ENCODE measurements at regions not wholly inside any gene's neighbourhood (a gene's known extent, or its start where the extent isn't known, plus 50 kb on each side); places are given as distances from the start of the nearest gene placed in this dataset.

DNA sequence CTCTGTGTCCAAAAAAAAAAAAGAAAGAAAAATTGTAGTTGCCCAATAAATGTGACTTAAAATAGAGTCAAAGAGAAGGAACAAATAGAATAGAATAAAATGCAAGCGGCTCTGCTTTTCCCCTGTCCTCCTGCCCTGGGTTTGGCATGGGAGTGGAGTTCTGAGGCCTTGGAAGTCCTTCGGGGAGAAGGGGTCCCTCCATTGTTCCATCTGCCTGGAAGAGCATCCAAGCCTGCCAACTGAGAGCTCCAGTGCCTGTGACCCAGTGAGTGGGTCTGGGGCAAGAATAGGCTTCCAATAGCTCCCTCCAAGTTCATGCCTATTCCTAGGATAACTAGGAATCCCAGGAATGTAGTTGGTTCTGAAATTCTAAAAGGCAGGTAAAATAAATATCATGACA, 321.4 kb downstream of the MYCN start:
- no peak for FAIRE-seq
- DNase-seq (ENCODE audit: low spot score) = no peak

DNA sequence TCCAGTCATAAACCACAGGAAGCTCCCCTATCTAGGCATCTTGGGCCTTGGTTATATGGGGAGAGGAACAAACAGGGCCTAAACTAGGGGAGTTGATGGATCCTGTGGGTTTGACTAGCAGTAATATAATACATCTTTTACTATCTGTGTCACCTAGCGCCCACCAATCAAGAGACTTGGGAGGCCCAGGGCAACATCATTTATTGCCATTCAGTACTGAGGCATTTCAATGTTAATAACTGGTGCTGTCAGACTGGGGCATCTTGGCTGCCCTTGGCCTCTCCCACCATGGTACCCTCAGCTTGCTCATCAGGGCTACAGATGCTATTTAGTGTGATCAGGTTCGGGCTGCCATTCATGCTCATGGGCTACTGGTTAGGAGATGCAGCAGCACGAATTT, 320.7 kb downstream of the MYCN start:
- DNase-seq (ENCODE audit: low spot score) = no peak
- no peak for FAIRE-seq

DNA sequence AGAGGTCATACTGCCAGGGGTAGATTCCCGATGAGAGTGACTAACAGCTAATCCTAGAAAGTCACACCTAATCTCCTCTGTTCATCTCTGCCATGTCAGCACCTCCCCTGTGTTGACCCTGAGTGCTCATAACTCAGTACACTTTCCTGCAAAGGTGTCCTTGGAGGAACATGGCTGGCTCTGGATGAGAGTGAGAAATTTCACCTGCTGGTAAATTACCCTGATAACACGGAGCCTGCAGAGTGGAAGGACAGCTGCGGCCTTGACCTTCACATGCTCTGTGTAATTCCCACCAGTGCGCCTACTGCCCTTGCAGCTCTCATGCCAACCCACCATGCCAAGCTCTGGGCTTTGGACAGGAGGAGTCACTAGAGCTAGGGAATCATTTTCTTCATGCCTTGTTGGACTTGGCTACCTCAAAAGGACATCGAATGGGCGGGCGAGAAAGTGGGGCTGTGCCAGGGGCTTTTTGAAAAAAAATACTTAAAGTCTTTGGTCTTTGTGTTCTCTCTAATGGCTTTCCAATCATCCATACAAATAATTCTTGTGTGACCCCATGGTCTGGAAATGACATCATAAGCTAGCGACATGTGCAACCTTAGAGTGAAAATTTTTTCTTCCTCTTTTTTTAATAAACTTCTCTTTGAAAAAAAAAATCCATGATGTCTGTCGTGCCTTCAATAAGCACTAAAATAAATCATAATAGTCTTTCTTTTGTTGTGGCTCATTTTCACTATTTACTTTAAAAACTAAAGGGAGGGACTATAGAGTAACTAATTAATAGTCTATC, 319.9 kb downstream of the MYCN start:
- FAIRE-seq (no peak), DNase-seq (ENCODE audit: low spot score) (no peak)

DNA sequence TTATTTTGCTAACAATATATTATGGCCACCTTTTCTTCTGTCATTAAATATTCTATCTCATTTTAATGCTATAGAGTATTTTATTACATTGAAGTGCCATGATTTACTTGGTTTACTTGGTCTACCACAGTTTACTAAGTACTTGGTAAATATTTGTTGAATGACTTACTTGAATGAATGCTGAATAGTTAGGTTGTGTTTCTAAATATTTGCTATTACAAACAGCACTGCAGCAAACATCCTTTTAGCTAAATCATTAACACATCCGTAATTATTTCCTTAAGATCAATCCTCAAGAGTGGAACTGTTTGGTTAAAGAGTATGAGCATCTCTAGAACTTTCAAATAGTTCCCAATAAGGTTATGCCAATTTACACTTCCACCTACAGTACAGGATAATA, 318.7 kb downstream of the MYCN start:
- no peak for FAIRE-seq

DNA sequence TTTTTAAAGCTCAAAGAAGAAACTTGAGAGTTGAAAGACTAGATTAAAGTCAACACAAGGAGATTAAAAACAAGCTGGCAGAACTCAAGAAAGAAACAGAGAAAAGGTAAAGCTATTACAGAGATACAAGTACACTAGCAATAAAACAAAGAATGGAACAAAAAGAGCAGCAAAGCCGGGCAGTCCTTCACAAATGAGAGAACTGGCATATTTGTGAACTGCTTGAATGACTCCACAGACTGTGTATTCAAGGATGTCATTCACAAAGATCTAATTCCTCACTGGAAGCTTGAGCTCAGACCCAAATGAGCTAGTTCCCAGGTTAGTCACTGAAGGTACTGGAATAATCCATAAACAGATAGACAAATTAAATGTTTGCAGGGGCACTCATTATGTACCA, 318.0 kb downstream of the MYCN start:
- no peak for DNase-seq (ENCODE audit: low spot score)
- no peak for FAIRE-seq

More for the DNA sequence above, 318.7 kb downstream of the MYCN start:
- no peak for DNase-seq (ENCODE audit: low spot score)

DNA sequence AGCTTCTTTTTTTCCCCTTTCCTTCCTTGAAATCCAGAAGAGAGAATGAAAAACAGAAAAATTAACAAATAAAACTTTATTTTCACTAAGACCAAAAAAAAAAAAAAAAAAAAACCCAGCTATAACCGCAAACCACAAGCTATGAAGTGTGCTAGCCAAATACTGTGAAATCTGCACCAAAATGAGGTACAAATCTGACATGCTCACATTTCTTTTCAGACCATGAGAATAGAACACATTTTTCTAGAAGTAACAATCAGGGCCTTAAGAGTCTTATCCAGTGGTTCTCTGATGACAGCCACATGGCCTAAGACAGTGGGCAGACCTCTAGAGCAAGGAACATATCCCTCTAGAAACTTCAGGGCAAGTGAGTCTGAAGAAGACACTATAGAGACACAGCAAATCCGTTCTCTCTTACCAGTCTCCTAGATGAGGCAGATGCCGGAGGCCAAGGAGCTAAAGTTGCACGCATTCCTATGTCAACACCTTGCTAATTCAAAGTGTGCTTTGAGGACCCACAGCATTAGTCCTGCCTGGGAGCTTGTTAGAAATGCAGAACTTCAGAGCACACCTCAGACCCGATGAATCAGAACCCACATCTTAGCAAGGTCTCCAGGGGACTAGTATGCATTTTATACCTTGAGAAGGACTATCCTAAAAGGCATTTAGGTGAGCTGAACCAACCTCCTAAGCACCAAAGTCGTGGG, 317.1 kb downstream of the MYCN start:
- DNase-seq (ENCODE audit: low spot score) (peak; percentile 49), FAIRE-seq (no peak)

DNA sequence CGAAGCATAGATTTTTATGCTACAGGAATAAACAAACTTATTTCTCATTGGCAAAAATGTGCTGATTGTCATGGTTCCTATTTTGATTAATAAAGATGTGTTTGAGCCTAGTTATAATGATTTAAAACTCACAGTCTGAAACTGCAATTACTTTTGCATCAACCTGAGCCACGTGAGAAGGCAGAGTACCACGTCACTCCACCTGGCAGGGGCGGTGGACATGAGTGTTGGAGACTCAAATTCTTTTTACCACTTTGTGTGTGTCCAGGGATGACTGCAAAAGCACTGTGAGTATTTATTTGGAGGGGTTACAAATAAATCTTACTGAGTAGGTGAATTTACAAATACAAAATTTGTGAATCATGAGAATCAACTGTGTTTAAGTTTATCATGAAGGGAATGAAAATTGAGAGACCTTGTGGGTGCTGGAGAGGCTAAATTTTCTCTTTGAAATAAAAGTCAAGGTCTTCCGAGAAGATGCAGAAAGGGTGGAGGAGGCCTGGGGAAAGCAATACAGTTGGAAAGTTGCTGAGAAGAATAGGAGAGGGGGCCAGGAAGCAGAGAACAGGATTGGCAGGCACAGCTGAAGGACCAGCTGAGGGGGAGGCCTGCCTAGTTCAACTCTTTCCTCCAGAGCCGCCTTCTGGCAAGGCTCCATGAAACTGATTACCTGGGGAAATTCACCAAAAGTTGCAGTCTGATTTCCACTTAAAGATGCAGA, 316.4 kb downstream of the MYCN start:
- no peak for FAIRE-seq
- peak; percentile 65 for DNase-seq (ENCODE audit: low spot score)

DNA sequence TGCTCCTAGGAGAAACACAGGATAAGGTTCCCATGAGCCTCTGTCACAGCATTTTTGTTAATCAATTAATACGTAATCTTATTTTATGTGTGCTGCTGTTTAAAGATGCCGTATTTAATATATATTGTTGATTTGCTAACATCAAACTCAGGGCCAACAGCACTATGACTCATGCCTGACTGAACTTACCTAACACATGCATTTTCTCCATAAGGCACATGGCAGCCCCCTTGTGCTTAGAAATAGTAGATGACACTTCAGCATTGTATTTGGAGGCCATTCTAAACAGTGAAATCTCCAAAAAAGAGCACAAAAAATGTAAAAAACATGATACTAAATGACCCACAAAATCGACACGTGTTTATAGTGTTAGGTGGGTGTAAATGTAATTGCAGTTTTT, 314.8 kb downstream of the MYCN start:
- FAIRE-seq = no peak
- DNase-seq (ENCODE audit: low spot score) = no peak

DNA sequence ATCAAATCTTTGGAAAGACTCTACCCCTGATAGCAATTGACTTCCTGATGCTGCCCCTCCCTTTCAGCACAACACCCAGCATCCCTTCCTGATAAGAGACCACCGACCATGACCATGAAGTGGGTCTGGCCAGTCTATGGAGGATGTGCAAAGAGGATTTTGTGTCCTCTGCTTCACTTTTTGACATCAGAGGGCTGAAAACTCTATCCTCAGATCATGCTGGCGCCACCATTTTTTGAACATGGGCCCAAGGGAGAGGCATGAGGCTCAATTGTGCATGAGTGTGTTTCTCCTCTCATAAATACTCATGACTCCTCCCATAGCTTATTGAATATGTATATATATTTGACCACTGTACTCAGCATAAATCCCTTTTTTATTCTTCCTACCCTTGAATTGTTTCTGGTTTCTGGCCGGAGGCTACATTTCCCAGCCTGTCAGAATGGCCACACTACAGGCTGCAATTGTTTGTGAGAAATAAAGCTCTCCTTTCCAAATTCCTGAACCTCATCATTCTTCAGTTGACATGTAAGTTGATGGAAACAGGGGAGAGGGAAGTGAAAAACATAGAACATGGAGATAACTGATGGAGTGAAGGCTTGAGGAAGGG, 314.1 kb downstream of the MYCN start:
- FAIRE-seq (no peak), DNase-seq (ENCODE audit: low spot score) (no peak)

DNA sequence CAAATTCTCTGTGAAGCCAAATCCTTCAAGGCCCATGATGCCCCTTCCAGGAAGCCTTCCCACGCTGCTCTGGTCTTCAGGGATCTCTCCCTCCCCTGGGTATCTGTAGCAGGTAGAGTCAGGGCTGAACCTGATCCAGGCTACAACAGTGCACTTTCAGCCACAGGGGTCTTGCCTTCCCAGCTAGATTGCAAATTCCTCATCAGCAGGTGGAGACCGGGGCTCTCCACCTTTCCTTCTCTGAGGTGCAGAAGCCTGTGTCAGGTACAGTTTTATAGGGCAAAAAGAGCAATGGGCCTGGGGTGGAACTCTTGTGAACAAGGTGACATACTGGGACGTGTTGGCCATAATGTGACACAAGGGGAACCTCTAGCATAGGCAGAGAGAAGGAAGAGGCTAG, 312.9 kb downstream of the MYCN start:
- FAIRE-seq (no peak), DNase-seq (ENCODE audit: low spot score) (no peak)

DNA sequence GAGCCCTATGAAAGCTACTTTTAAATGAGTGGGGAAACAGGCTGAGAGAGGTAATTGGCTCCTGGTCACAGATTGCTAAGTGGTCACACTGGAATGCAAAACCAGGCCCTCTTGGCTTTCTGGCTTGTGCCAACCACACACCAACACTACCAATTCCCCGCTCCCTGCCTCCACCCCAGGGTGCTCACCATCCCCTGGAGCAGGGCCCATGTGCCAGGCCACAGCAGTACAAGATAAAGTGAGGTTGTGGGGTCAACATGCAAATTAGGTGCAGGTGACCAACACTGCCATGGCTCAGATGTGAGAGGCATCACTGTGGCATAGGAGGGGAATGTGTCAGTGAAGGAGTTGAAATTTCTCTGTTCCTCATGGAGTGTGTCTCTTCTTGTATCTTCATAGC, 312.5 kb downstream of the MYCN start:
- FAIRE-seq (peak; percentile 63), DNase-seq (ENCODE audit: low spot score) (no peak)

DNA sequence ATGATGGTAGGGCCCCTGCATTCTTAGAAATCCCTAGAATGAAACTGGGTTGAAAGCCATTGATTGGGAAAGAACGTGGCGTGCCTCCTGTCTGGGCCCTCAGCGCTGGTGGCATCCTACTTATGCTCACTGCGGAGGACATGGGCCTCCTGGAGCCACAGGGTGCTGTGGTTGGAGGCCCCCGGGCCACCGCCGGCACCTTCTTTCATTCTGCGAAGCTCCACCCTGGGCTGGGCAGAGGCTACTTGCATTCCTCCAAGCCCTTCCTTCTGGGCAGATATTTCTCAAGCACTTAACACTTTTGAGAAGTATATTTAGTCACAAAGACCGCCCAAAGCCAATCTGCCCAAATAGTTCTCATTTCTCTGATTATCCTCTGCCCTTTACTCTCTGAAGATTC, 311.9 kb downstream of the MYCN start:
- FAIRE-seq (no peak), DNase-seq (ENCODE audit: low spot score) (no peak)

DNA sequence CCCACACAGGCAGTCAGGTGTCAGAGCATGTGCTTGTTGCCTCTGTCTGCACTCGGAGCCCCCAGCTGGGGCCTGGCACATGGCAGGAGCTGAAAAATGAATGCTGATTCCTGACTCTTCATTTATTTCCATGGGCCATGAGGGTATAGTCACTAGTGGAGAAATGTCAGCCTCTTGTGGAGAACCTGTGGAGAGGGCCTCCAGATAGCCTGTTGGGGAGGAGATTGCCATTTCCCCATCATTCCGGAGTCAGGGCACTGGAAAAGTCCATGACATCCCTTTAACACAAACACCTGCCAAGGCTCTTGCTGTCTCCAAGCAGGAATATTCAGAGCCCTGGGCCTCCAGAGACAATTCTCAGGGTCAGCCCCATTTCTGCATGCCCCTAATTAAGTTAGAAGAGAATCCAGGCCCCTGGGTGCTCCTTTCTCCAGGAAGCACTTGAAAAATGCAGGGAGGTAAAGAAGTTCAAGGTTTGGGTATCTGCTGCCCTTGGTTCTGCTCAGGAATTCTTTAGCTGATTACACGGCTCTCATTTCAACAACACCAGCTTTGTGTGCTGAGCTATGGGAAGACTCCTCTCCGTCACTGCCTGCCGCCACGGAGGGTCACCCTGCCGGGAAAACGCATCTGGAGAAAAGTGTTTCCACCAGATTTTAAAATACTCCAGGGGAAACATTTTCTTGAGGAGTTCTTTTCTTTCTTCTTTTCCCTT, 311.3 kb downstream of the MYCN start:
- DNase-seq (ENCODE audit: low spot score) (no peak), FAIRE-seq (no peak)

DNA sequence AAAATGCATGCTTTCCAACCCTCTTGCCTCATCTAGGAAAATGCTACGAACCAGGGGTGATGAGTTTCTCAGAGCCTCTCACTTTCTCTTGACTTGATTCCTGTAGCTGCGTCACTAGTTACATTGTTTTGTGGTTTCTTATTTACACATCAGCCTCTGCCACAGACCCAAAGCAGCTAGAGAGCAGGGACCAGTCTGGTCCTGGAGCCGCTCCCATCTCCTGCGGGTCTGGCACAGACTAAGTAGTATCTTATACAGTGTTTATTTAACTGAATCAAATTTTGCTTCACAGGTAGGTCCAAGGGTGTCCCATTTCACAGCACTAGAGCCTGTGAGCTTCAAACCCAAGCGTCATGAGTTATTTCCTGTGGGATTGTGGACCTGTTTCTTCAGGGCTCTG, 310.5 kb downstream of the MYCN start:
- DNase-seq (ENCODE audit: low spot score) = peak; percentile 46
- FAIRE-seq = no peak

DNA sequence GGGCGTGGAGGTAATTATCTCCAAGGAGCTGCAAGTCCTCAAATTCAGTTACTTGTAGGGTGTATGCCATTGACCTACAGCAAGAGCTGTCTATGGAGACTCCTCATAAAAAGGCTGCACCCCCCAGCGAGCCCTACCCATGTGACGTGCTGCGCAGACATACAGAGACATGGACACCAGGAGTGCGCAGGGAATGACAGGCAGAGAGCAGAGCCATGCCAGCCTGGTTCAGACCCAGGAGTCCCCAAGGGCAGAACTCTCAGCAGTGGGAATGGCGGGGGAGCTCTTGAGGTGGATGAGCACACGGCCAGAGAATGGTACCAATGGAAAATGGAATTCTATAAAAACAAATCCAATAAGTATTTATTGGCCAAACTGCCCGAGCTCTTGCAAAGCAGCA, 310.1 kb downstream of the MYCN start:
- no peak for DNase-seq (ENCODE audit: low spot score)
- no peak for FAIRE-seq

DNA sequence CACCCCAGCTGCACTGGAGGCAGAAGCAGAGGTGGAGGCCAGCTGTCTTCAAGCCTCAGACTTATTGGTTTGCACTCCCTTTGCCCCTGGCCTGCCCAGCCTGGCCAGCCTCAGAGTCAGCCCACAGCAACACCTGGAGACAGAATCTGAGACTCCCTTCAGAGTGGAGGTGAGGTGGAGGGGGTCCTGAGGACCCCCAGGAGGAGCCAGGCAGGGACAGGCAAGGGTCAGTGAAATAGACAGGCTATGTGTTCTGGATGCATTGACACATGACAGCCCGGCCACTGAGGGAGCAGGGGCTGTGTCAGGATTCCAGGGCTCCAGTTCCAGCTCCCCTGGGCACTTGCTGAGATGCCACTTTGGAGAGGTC, 309.7 kb downstream of the MYCN start:
- DNase-seq (ENCODE audit: low spot score) (no peak), FAIRE-seq (no peak)

DNA sequence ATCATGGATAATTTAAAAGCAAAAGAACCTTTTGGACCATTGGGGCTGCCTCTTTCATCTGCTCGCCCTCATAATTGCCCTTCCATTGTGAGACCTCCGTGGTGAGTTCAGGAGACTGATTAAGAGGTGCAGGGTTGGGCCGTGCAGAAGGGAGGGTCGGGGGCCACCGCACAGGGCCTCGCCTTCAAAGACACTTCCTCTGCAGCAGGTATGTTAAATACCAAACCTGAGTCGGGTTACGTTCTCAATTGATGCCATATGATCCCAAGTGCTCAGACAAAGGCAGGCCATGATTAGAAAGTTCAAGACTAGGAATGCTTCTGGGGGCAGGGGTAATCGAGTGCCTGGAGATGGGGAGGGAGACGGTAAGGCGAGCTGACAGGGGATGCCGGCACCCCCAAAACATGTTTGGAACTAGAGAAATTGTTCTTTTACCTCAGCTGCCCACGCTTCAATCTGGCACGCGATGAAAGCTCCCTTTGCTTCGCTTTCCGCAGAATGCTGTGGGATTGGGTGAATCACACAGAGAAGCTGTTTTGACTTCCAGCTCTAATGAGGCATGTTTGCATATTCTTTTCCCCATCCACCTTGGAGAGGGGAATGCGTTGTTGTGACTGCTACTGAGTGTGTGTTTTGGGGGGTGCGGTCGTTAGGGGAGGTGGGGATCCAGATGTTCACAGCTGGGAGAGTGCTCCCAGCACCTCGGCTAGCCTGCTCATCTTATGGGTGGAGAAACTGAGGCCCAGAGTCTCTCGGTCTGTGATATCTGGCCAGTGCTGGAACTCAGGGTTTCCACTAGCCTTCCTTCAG, 309.1 kb downstream of the MYCN start:
- FAIRE-seq (peak; percentile 40), DNase-seq (ENCODE audit: low spot score) (no peak)

DNA sequence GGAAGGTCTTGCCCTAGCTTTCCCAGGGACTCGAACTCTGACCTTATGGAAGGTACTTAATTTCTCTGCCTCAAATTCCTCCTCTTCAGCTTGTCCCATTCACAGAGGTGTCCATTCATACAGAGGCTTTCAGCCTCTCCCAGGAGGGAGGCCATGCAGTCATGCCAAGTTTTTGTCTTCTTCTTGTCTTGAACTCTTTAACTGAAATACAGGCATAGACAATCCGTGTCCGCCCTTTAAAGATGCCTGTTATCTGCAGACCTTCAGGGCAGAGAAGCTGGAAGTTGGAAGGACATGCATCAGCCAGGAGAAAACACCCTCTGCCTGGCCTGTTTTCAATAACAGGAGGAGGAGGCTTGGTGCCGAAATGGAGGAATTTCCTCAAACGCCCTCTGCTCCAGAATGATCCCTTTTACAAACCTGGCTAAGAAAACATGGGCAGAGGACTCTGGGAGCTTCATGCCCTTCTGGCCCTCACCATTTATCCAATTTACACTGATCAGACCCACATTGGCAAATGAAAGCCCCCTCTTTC, 308.3 kb downstream of the MYCN start:
- no peak for FAIRE-seq
- no peak for DNase-seq (ENCODE audit: low spot score)

DNA sequence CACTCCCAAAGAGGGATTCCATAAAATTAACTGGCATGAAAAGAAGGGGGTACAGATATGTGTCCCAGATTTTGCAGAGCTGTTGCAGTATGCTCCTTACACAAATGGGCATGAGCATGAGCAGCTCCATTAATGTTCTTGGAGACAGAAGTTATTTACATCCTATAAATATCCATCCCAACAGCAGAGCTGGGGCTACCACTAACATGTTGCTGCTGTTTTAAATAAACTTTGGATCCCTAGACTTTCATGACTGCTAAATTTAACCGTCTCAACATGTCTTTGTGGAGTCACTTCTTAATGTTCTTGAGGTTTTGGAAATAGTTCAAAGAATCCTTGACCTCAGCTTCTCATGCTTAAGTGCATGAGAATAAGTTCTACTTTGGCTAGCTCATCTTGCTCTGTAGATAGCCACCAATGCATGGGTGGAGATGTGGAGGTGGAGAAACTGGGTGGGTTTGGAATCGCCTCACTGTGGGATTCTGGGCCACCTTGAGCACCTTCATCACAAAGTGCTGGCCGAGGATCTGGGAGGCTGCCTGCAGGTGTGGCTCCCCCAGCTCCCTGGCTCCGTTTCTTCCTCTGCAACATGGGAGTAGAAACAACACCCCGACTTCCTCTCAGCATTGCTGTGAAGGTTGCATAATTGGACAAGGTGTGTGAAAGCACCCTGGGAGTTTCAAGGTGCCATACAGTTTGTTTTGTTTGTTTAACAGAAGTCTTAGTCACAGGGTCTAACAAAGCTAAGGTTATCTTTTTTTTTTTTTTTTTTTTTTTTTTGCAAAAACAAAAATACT, 307.2 kb downstream of the MYCN start:
- DNase-seq (ENCODE audit: low spot score) = no peak
- no peak for FAIRE-seq
